GM12878 (cell line): ENCODE measurements at regions not wholly inside any gene's neighbourhood (a gene's known extent, or its start where the extent isn't known, plus 50 kb on each side); places are given as distances from the start of the nearest gene placed in this dataset.

Experiments used
- ATAC-seq: fragments of 200-7000 bp; cut with Tn5 transposase; 3 replicates; pipeline ENCODE4 v1.9.1; 2020; ENCODE audit warnings: mild to moderate bottlenecking, moderate library complexity
- BruUV-seq: library from RNA; stranded (reverse); fragments of 400-500 nt; replicated peaks from 2 replicates; lab custom pipeline; 2021; lab: Mats Ljungman, UMichigan
- CTCF ChIA-PET: fragments of 300-600 bp; sonication (Branson Sonifier 250); formaldehyde crosslinking; extraction: SDS; loops from one replicate; lab custom pipeline; 2021; ENCODE audit warnings: inconsistent platforms; lab: Yijun Ruan, JAX
- POLR2A ChIA-PET: fragments of 350-600 bp; formaldehyde crosslinking; extraction: SDS; loops from one replicate; lab custom pipeline; 2021; ENCODE audit warnings: inconsistent platforms; lab: Charles Lee
- RAD21 ChIA-PET: fragments of 300-600 bp; sonication (Branson Sonifier 250); formaldehyde crosslinking; loops from one replicate; lab custom pipeline; 2023; ENCODE audit warnings: antibody characterized with exemption; ENCODE audit not compliant: unreplicated experiment; lab: Charles Lee
- SMC1A ChIA-PET: fragments of 300-600 bp; sonication (Branson Sonifier 250); formaldehyde crosslinking; loops from one replicate; lab custom pipeline; 2023; ENCODE audit not compliant: unreplicated experiment, uncharacterized antibody; lab: Charles Lee
- DNase-seq: peaks from one replicate; pipeline ENCODE4 v3.0.0-alpha.2; 2011; ENCODE audit warnings: low read depth, low spot score
- FAIRE-seq: peaks from 3 replicates; lab custom pipeline; 2011; peaks lifted over from hg19 to GRCh38; lab: Jason Lieb, UNC
- H2AFZ ChIP-seq: 2 replicates; pipeline ENCODE4 v1.6.0; 2011; ENCODE audit warnings: low read depth, low read length, control low read depth; ENCODE audit not compliant: control insufficient read depth
- H3K27ac ChIP-seq: 2 replicates; pipeline ENCODE4 v1.5.1; 2011; ENCODE audit warnings: control low read depth; ENCODE audit not compliant: control insufficient read depth, insufficient read depth
- H3K27me3 ChIP-seq, 2 experiments: replicated peaks in 1 of 2; 2 replicates each; pipeline versions ENCODE4 v1.6.0 to v1.6.1; 2011; ENCODE audit warnings: low read length in 1 of 2; ENCODE audit not compliant: control insufficient read depth in 2 of 2, insufficient read depth in 2 of 2
- H3K36me3 ChIP-seq, 2 experiments: 2 replicates each; pipeline ENCODE4 v1.5.1; 2011; ENCODE audit warnings: low read length in 1 of 2; ENCODE audit not compliant: control insufficient read depth in 2 of 2, insufficient read depth in 2 of 2
- H3K4me1 ChIP-seq: 2 replicates; pipeline ENCODE4 v1.6.1; 2011; ENCODE audit warnings: mild to moderate bottlenecking, low read length, moderate library complexity, mixed read lengths; ENCODE audit not compliant: control insufficient read depth, insufficient read depth
- H3K4me2 ChIP-seq: 2 replicates; pipeline ENCODE4 v1.6.0; 2011; ENCODE audit warnings: control low read depth; ENCODE audit not compliant: control insufficient read depth, insufficient read depth
- H3K4me3 ChIP-seq: fragments of 200-600 bp; sonication (generic); 2 replicates; pipeline ENCODE4 v1.5.1; 2016
- H3K79me2 ChIP-seq: 2 replicates; pipeline ENCODE4 v1.6.0; 2011; ENCODE audit warnings: low read length; ENCODE audit not compliant: control insufficient read depth, insufficient read depth
- H3K9ac ChIP-seq: 2 replicates; pipeline ENCODE4 v1.8.0; 2011; ENCODE audit warnings: low read length, control low read depth, mixed read lengths; ENCODE audit not compliant: control insufficient read depth, insufficient read depth
- H3K9me3 ChIP-seq: replicated peaks from 3 replicates; pipeline ENCODE4 v1.5.1; 2011; ENCODE audit warnings: mild to moderate bottlenecking, low read length; ENCODE audit not compliant: control insufficient read depth, insufficient read depth
- H4K20me1 ChIP-seq: 2 replicates; pipeline ENCODE4 v1.6.0; 2011; ENCODE audit not compliant: control insufficient read depth, insufficient read depth
- BMI1 ChIP-seq: fragments of 450-650 bp; IDR thresholded peaks from 2 replicates; pipeline ENCODE4 v1.6.1; 2016; ENCODE audit warnings: mild to moderate bottlenecking, moderate library complexity, borderline replicate concordance
- EGR1 ChIP-seq, 2 experiments: IDR thresholded peaks; 1 replicate in 1 of 2; 2 replicates in 1 of 2; pipeline ENCODE4 v1.6.1; 2011 to 2012; ENCODE audit warnings: low read depth in 2 of 2, low read length in 2 of 2, borderline replicate concordance in 1 of 2, mild to moderate bottlenecking in 1 of 2, moderate library complexity in 1 of 2
- IKZF1 ChIP-seq: fragments of 450-650 bp; conservative IDR thresholded peaks from 2 replicates; pipeline ENCODE4 v1.6.1; 2017; ENCODE audit warnings: antibody characterized with exemption, mild to moderate bottlenecking
- KAT2A ChIP-seq: conservative IDR thresholded peaks from 2 replicates; pipeline ENCODE4 v1.6.1; 2011; ENCODE audit warnings: low read depth, low read length; ENCODE audit not compliant: control insufficient read depth
- MTA3 ChIP-seq: IDR thresholded peaks from 2 replicates; pipeline ENCODE4 v1.6.1; 2012; ENCODE audit warnings: low read length, inconsistent platforms, borderline replicate concordance
- MYB ChIP-seq: fragments of 150-350 bp; IDR thresholded peaks from 2 replicates; pipeline ENCODE4 v1.6.1; 2014; ENCODE audit warnings: mild to moderate bottlenecking, low read depth, low read length, borderline replicate concordance
- NR2C1 ChIP-seq: fragments of 450-650 bp; IDR thresholded peaks from 2 replicates; pipeline ENCODE4 v1.6.1; 2017; ENCODE audit warnings: antibody characterized with exemption, mild to moderate bottlenecking, moderate library complexity
- RUNX3 ChIP-seq: IDR thresholded peaks from 2 replicates; pipeline ENCODE4 v1.6.1; 2012; ENCODE audit warnings: low read length, inconsistent platforms
- SIX5 ChIP-seq: IDR thresholded peaks from 2 replicates; pipeline ENCODE4 v1.6.1; 2011; ENCODE audit warnings: mild to moderate bottlenecking, low read depth, low read length, moderate library complexity; ENCODE audit not compliant: severe bottlenecking
- SUZ12 ChIP-seq: fragments of 200-600 bp; sonication (generic); IDR thresholded peaks from one replicate; pipeline ENCODE4 v1.6.1; 2018; ENCODE audit warnings: antibody characterized with exemption, mild to moderate bottlenecking; ENCODE audit not compliant: unreplicated experiment
- ZNF217 ChIP-seq: fragments of 450-650 bp; IDR thresholded peaks from 2 replicates; pipeline ENCODE4 v1.6.1; 2017; ENCODE audit warnings: antibody characterized with exemption, mild to moderate bottlenecking
- WGBS: methylation state at CpG from one replicate; pipeline ENCODE4 v1.1.6; 2016; ENCODE audit warnings: low lambda C conversion rate; ENCODE audit not compliant: insufficient replicate concordance, insufficient coverage; ENCODE audit errors: missing lambda C conversion rate; 5-methylcytosine and 5-hydroxymethylcytosine counted together
- in situ Hi-C: fragments of 300-500 bp; cut with MboI; formaldehyde crosslinking; loops from 9 replicates; pipeline ENCODE4 v1.14.3; 2018; ENCODE audit warnings: mixed read lengths
- intact Hi-C: fragments of 100-400 bp; cut with micrococcal nuclease; formaldehyde crosslinking; loops from one replicate; pipeline ENCODE4 v1.14.2; 2022; ENCODE audit not compliant: unreplicated experiment
- TF ChIP-seq, protein P1 (sequence below): fragments of 150-350 bp; IDR thresholded peaks from 2 replicates; pipeline ENCODE4 v1.6.1; 2014; ENCODE audit warnings: mild to moderate bottlenecking, low read depth, low read length
- TF ChIP-seq, protein P2 (sequence below): fragments of 450-650 bp; IDR thresholded peaks from 2 replicates; pipeline ENCODE4 v1.6.1; 2018; ENCODE audit warnings: mild to moderate bottlenecking, low read depth, moderate library complexity; ENCODE audit not compliant: partially characterized antibody
- TF ChIP-seq, protein P3 (sequence below): fragments of 450-650 bp; IDR thresholded peaks from 2 replicates; pipeline ENCODE4 v1.6.1; 2016; ENCODE audit warnings: mild to moderate bottlenecking
- TF ChIP-seq, protein P4 (sequence below): IDR thresholded peaks from 2 replicates; pipeline ENCODE4 v1.6.1; 2012; ENCODE audit warnings: improper control_type of control experiment, low read depth, low read length; ENCODE audit not compliant: insufficient replicate concordance

DNA sequence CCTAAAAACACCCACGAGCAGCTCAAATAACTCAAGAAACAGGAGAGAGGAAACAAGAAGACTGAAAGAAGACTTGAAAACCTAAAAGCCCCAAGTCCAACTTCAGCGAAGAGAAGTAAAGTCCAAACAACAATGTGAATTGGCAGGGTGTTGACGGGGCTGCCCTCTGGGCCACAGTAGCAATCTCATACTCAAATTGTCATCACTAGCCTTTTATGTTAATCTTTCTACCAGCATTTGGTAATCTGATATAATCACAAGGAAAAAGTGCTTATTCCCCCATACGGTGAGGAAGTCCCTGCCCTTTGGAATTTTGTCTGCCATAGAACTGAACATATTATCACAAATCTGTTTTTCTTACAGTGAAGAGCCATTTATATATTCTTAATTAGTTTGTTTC is 51.5 kb upstream of the IFNE start:
- no peak overlapping the region for H3K4me2 ChIP-seq
- ATAC-seq (no peak), FAIRE-seq (no peak), DNase-seq (no peak)
- ChIA-PET CTCF (no interaction called here), SMC1A (no interaction called here), RAD21 (no interaction called here), POLR2A (no interaction called here)
- no peak overlapping the region for H2AFZ ChIP-seq
- H3K36me3 ChIP-seq: no peaks in the 10 kb centered on the region
- H3K9me3 ChIP-seq: no peaks in the 10 kb centered on the region
- intact Hi-C loops (no loop called here), in situ Hi-C loops (no loop called here)
- no peaks in the 10 kb centered on the region for H3K4me1 ChIP-seq
- H3K9ac ChIP-seq: no peak overlapping the region
- H4K20me1 ChIP-seq: no peaks in the 10 kb centered on the region
- no peaks in the 10 kb centered on the region for H3K27me3 ChIP-seq
- no peak overlapping the region for H3K4me3 ChIP-seq
- no peaks in the 10 kb centered on the region for H3K79me2 ChIP-seq
- no peak overlapping the region for H3K27ac ChIP-seq
- BruUV-seq: no TSS peak
- WGBS: 33% methylated on average over 4 of the region's 4 CpGs
- TF ChIP-seq ZNF217: no peak
- no peak for TF ChIP-seq SIX5
- TF ChIP-seq NR2C1: no peak
- TF ChIP-seq IKZF1: no peak
- TF ChIP-seq MYB: no peak
- TF ChIP-seq SUZ12: no peak
- TF ChIP-seq, protein P1, sequence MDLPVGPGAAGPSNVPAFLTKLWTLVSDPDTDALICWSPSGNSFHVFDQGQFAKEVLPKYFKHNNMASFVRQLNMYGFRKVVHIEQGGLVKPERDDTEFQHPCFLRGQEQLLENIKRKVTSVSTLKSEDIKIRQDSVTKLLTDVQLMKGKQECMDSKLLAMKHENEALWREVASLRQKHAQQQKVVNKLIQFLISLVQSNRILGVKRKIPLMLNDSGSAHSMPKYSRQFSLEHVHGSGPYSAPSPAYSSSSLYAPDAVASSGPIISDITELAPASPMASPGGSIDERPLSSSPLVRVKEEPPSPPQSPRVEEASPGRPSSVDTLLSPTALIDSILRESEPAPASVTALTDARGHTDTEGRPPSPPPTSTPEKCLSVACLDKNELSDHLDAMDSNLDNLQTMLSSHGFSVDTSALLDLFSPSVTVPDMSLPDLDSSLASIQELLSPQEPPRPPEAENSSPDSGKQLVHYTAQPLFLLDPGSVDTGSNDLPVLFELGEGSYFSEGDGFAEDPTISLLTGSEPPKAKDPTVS: no peak
- no peak for TF ChIP-seq BMI1
- no peak for TF ChIP-seq EGR1 (IDR thresholded peaks at IDR 0.05; ENCODE audit: borderline replicate concordance in 1 of 2, low read depth in 2 of 2, low read length in 2 of 2)
- no peak for TF ChIP-seq RUNX3
- no peak for TF ChIP-seq MTA3
- TF ChIP-seq, protein P2, sequence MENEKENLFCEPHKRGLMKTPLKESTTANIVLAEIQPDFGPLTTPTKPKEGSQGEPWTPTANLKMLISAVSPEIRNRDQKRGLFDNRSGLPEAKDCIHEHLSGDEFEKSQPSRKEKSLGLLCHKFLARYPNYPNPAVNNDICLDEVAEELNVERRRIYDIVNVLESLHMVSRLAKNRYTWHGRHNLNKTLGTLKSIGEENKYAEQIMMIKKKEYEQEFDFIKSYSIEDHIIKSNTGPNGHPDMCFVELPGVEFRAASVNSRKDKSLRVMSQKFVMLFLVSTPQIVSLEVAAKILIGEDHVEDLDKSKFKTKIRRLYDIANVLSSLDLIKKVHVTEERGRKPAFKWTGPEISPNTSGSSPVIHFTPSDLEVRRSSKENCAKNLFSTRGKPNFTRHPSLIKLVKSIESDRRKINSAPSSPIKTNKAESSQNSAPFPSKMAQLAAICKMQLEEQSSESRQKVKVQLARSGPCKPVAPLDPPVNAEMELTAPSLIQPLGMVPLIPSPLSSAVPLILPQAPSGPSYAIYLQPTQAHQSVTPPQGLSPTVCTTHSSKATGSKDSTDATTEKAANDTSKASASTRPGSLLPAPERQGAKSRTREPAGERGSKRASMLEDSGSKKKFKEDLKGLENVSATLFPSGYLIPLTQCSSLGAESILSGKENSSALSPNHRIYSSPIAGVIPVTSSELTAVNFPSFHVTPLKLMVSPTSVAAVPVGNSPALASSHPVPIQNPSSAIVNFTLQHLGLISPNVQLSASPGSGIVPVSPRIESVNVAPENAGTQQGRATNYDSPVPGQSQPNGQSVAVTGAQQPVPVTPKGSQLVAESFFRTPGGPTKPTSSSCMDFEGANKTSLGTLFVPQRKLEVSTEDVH: no peak
- TF ChIP-seq KAT2A: no peak
- TF ChIP-seq, protein P3, sequence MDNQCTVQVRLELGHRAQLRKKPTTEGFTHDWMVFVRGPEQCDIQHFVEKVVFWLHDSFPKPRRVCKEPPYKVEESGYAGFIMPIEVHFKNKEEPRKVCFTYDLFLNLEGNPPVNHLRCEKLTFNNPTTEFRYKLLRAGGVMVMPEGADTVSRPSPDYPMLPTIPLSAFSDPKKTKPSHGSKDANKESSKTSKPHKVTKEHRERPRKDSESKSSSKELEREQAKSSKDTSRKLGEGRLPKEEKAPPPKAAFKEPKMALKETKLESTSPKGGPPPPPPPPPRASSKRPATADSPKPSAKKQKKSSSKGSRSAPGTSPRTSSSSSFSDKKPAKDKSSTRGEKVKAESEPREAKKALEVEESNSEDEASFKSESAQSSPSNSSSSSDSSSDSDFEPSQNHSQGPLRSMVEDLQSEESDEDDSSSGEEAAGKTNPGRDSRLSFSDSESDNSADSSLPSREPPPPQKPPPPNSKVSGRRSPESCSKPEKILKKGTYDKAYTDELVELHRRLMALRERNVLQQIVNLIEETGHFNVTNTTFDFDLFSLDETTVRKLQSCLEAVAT: no peak
- TF ChIP-seq, protein P4, sequence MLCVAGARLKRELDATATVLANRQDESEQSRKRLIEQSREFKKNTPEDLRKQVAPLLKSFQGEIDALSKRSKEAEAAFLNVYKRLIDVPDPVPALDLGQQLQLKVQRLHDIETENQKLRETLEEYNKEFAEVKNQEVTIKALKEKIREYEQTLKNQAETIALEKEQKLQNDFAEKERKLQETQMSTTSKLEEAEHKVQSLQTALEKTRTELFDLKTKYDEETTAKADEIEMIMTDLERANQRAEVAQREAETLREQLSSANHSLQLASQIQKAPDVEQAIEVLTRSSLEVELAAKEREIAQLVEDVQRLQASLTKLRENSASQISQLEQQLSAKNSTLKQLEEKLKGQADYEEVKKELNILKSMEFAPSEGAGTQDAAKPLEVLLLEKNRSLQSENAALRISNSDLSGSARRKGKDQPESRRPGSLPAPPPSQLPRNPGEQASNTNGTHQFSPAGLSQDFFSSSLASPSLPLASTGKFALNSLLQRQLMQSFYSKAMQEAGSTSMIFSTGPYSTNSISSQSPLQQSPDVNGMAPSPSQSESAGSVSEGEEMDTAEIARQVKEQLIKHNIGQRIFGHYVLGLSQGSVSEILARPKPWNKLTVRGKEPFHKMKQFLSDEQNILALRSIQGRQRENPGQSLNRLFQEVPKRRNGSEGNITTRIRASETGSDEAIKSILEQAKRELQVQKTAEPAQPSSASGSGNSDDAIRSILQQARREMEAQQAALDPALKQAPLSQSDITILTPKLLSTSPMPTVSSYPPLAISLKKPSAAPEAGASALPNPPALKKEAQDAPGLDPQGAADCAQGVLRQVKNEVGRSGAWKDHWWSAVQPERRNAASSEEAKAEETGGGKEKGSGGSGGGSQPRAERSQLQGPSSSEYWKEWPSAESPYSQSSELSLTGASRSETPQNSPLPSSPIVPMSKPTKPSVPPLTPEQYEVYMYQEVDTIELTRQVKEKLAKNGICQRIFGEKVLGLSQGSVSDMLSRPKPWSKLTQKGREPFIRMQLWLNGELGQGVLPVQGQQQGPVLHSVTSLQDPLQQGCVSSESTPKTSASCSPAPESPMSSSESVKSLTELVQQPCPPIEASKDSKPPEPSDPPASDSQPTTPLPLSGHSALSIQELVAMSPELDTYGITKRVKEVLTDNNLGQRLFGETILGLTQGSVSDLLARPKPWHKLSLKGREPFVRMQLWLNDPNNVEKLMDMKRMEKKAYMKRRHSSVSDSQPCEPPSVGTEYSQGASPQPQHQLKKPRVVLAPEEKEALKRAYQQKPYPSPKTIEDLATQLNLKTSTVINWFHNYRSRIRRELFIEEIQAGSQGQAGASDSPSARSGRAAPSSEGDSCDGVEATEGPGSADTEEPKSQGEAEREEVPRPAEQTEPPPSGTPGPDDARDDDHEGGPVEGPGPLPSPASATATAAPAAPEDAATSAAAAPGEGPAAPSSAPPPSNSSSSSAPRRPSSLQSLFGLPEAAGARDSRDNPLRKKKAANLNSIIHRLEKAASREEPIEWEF: no peak
